Activated T-helper 1 cell treated with anti-CD3 and anti-CD28 coated beads, Interleukin-2, amount 50 U/mL, for 16 hours (primary cell): ENCODE measurements at regions not wholly inside any gene's neighbourhood (a gene's known extent, or its start where the extent isn't known, plus 50 kb on each side); places are given as distances from the start of the nearest gene placed in this dataset.

Source experiments
- DNase-seq, 2 donors: peaks; one replicate each; pipeline ENCODE4 v3.0.0-alpha.2; 2020; ENCODE audit warnings: low read depth in 1 of 2, low spot score in 1 of 2

- DNase-seq = no peak
Measured at GRCh38 chr2:48251437-48252148, 62.9 kb upstream of the FOXN2 start.

DNA sequence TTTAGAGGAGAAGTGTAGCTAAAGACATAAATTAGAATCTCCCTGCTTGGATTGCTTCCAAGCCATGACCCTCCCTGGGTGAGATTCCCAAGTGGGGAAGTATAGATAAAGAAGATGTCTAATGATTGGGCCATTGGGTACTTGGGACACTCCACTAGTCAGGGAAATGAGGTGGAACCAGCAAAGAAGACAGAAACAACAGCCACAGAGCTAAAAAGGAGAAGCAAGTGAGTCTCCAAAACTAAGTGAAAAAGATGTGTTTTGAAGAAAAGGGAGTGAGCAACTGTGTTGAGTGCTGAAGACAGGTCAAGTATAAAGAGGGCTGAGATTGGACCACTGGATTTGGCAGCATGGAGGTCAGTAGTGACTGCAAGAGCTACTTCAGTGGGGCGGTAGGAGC lies 61.2 kb upstream of the FOXN2 start:
- no peak for DNase-seq

- no peak for DNase-seq
Measured at GRCh38 chr2:48254839-48255238, 59.6 kb upstream of the FOXN2 start.

DNA sequence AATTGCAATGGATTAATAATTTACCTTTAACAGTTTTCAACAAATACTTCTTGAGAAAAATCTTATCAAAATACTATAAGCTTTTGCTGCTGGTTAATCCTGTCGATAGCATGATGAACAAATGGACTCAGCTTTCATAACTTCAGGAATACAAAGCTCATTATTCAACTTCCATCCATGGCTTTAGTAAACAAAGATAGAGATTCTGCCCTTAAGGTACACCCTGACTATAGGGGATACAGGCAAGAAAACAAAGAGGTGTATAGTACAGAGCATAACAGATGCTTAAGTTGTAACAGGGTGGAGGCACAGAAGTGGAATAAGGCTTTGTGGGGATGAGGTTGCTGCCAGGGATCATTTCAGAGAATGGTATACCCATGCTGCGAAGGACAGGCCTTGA lies 57.0 kb upstream of the FOXN2 start:
- no peak for DNase-seq

- no peak for DNase-seq
Measured at GRCh38 chr2:48258481-48259149, 55.9 kb upstream of the FOXN2 start.

GRCh38 chr2:48259811-48260210 lies 54.7 kb upstream of the FOXN2 start:
- DNase-seq = no peak

DNA sequence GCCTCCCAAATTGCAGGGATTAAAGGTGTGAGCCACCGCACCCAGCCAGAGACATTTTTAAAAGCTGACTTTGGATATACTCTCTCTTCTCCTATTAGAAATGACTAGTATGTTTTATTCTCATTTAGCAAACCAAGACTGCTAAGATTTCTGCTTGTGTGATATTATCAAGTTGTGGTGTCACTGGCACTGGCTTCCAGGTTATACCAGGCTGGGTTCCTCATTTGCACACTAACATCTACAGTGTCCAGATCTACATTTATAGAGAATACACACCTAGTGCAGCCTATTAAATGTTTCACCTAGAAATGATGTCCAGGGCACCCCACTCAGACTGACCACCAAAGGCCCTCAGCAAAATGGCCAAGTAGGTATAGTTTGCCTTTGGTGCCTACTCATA lies 49.9 kb upstream of the FOXN2 start:
- DNase-seq = no peak
